GM12878 (cell line): ENCODE measurements at regions not wholly inside any gene's neighbourhood (a gene's known extent, or its start where the extent isn't known, plus 50 kb on each side); places are given as distances from the start of the nearest gene placed in this dataset.

Source experiments
- ATAC-seq: fragments of 200-7000 bp; cut with Tn5 transposase; 3 replicates; pipeline ENCODE4 v1.9.1; 2020; ENCODE audit warnings: mild to moderate bottlenecking, moderate library complexity
- BruUV-seq: library from RNA; stranded (reverse); fragments of 400-500 nt; replicated peaks from 2 replicates; lab custom pipeline; 2021; lab: Mats Ljungman, UMichigan
- CTCF ChIA-PET: fragments of 300-600 bp; sonication (Branson Sonifier 250); formaldehyde crosslinking; extraction: SDS; loops from one replicate; lab custom pipeline; 2021; ENCODE audit warnings: inconsistent platforms; lab: Yijun Ruan, JAX
- POLR2A ChIA-PET: fragments of 350-600 bp; formaldehyde crosslinking; extraction: SDS; loops from one replicate; lab custom pipeline; 2021; ENCODE audit warnings: inconsistent platforms; lab: Charles Lee
- RAD21 ChIA-PET: fragments of 300-600 bp; sonication (Branson Sonifier 250); formaldehyde crosslinking; loops from one replicate; lab custom pipeline; 2023; ENCODE audit warnings: antibody characterized with exemption; ENCODE audit not compliant: unreplicated experiment; lab: Charles Lee
- SMC1A ChIA-PET: fragments of 300-600 bp; sonication (Branson Sonifier 250); formaldehyde crosslinking; loops from one replicate; lab custom pipeline; 2023; ENCODE audit not compliant: unreplicated experiment, uncharacterized antibody; lab: Charles Lee
- DNase-seq: peaks from one replicate; pipeline ENCODE4 v3.0.0-alpha.2; 2011; ENCODE audit warnings: low read depth, low spot score
- FAIRE-seq: peaks from 3 replicates; lab custom pipeline; 2011; peaks lifted over from hg19 to GRCh38; lab: Jason Lieb, UNC
- H2AFZ ChIP-seq: 2 replicates; pipeline ENCODE4 v1.6.0; 2011; ENCODE audit warnings: low read depth, low read length, control low read depth; ENCODE audit not compliant: control insufficient read depth
- H3K27ac ChIP-seq: 2 replicates; pipeline ENCODE4 v1.5.1; 2011; ENCODE audit warnings: control low read depth; ENCODE audit not compliant: control insufficient read depth, insufficient read depth
- H3K27me3 ChIP-seq, 2 experiments: replicated peaks in 1 of 2; 2 replicates each; pipeline versions ENCODE4 v1.6.0 to v1.6.1; 2011; ENCODE audit warnings: low read length in 1 of 2; ENCODE audit not compliant: control insufficient read depth in 2 of 2, insufficient read depth in 2 of 2
- H3K36me3 ChIP-seq, 2 experiments: 2 replicates each; pipeline ENCODE4 v1.5.1; 2011; ENCODE audit warnings: low read length in 1 of 2; ENCODE audit not compliant: control insufficient read depth in 2 of 2, insufficient read depth in 2 of 2
- H3K4me1 ChIP-seq: 2 replicates; pipeline ENCODE4 v1.6.1; 2011; ENCODE audit warnings: mild to moderate bottlenecking, low read length, moderate library complexity, mixed read lengths; ENCODE audit not compliant: control insufficient read depth, insufficient read depth
- H3K4me2 ChIP-seq: 2 replicates; pipeline ENCODE4 v1.6.0; 2011; ENCODE audit warnings: control low read depth; ENCODE audit not compliant: control insufficient read depth, insufficient read depth
- H3K4me3 ChIP-seq: fragments of 200-600 bp; sonication (generic); 2 replicates; pipeline ENCODE4 v1.5.1; 2016
- H3K79me2 ChIP-seq: 2 replicates; pipeline ENCODE4 v1.6.0; 2011; ENCODE audit warnings: low read length; ENCODE audit not compliant: control insufficient read depth, insufficient read depth
- H3K9ac ChIP-seq: 2 replicates; pipeline ENCODE4 v1.8.0; 2011; ENCODE audit warnings: low read length, control low read depth, mixed read lengths; ENCODE audit not compliant: control insufficient read depth, insufficient read depth
- H3K9me3 ChIP-seq: replicated peaks from 3 replicates; pipeline ENCODE4 v1.5.1; 2011; ENCODE audit warnings: mild to moderate bottlenecking, low read length; ENCODE audit not compliant: control insufficient read depth, insufficient read depth
- H4K20me1 ChIP-seq: 2 replicates; pipeline ENCODE4 v1.6.0; 2011; ENCODE audit not compliant: control insufficient read depth, insufficient read depth
- BRCA1 ChIP-seq: IDR thresholded peaks from 2 replicates; pipeline ENCODE4 v1.6.1; 2011; ENCODE audit warnings: low read depth, low read length, improper control_type of control experiment
- E2F8 ChIP-seq: fragments of 450-650 bp; IDR thresholded peaks from 2 replicates; pipeline ENCODE4 v1.6.1; 2018; ENCODE audit warnings: mild to moderate bottlenecking, low read depth, moderate library complexity; ENCODE audit not compliant: partially characterized antibody
- KDM1A ChIP-seq: fragments of 200-600 bp; sonication (generic); IDR thresholded peaks from 2 replicates; pipeline ENCODE4 v1.6.1; 2016; ENCODE audit warnings: borderline replicate concordance
- MTA2 ChIP-seq: fragments of 450-650 bp; IDR thresholded peaks from 2 replicates; pipeline ENCODE4 v1.6.1; 2016; ENCODE audit warnings: low read depth, mild to moderate bottlenecking, moderate library complexity
- NFXL1 ChIP-seq: fragments of 450-650 bp; IDR thresholded peaks from 2 replicates; pipeline ENCODE4 v1.6.1; 2017; ENCODE audit warnings: antibody characterized with exemption, mild to moderate bottlenecking, borderline replicate concordance
- POLR2AphosphoS5 ChIP-seq: IDR thresholded peaks from 2 replicates; pipeline ENCODE4 v1.6.1; 2011; ENCODE audit warnings: mild to moderate bottlenecking, low read length, inconsistent platforms
- RUNX3 ChIP-seq: IDR thresholded peaks from 2 replicates; pipeline ENCODE4 v1.6.1; 2012; ENCODE audit warnings: low read length, inconsistent platforms
- TCF3 ChIP-seq: IDR thresholded peaks from 2 replicates; pipeline ENCODE4 v1.6.1; 2012; ENCODE audit warnings: low read depth, mild to moderate bottlenecking, low read length, borderline replicate concordance; ENCODE audit not compliant: insufficient read depth
- WGBS: methylation state at CpG from one replicate; pipeline ENCODE4 v1.1.6; 2016; ENCODE audit warnings: low lambda C conversion rate; ENCODE audit not compliant: insufficient replicate concordance, insufficient coverage; ENCODE audit errors: missing lambda C conversion rate; 5-methylcytosine and 5-hydroxymethylcytosine counted together
- in situ Hi-C: fragments of 300-500 bp; cut with MboI; formaldehyde crosslinking; loops from 9 replicates; pipeline ENCODE4 v1.14.3; 2018; ENCODE audit warnings: mixed read lengths
- intact Hi-C: fragments of 100-400 bp; cut with micrococcal nuclease; formaldehyde crosslinking; loops from one replicate; pipeline ENCODE4 v1.14.2; 2022; ENCODE audit not compliant: unreplicated experiment
- TF ChIP-seq, protein P1 (sequence below): IDR thresholded peaks from 2 replicates; pipeline ENCODE4 v1.6.1; 2012; ENCODE audit warnings: low read depth, low read length, improper control_type of control experiment

- CTCF ChIA-PET, result no interaction called here
- no peak for FAIRE-seq
Observed at GRCh38 chr1:239164451-239165180, 221.8 kb upstream of the CHRM3 start.

More at GRCh38 chr1:239164451-239165180, 221.8 kb upstream of the CHRM3 start:
- H3K4me1 ChIP-seq, result no peaks in the 10 kb centered on the region
- no peak overlapping the region for H3K4me2 ChIP-seq
- no peaks in the 10 kb centered on the region for H3K27me3 ChIP-seq
- WGBS, result 13% methylated on average over 4 of the region's 4 CpGs
- RAD21 ChIA-PET, result no interaction called here
- TF ChIP-seq RUNX3, result no peak
- no peak for TF ChIP-seq KDM1A
- TF ChIP-seq BRCA1, result no peak
- no peak for TF ChIP-seq MTA2
- no peak for TF ChIP-seq NFXL1
- no peak for TF ChIP-seq TCF3
- TF ChIP-seq POLR2AphosphoS5, result no peak
- TF ChIP-seq, protein P1, sequence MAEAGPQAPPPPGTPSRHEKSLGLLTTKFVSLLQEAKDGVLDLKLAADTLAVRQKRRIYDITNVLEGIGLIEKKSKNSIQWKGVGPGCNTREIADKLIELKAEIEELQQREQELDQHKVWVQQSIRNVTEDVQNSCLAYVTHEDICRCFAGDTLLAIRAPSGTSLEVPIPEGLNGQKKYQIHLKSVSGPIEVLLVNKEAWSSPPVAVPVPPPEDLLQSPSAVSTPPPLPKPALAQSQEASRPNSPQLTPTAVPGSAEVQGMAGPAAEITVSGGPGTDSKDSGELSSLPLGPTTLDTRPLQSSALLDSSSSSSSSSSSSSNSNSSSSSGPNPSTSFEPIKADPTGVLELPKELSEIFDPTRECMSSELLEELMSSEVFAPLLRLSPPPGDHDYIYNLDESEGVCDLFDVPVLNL, result no peak
- TF ChIP-seq E2F8, result no peak
- TF ChIP-seq, all 136 proteins: peak for 0
- POLR2A ChIA-PET, result no interaction called here
- H3K9me3 ChIP-seq, result no peaks in the 10 kb centered on the region; the same call in 2 of the 3 replicates
- H2AFZ ChIP-seq, result no peak overlapping the region
- in situ Hi-C loops (no loop called here), intact Hi-C loops (no loop called here)
- H4K20me1 ChIP-seq, result no peaks in the 10 kb centered on the region
- BruUV-seq, result no TSS peak
- SMC1A ChIA-PET, result no interaction called here
- ATAC-seq (no peak), DNase-seq (no peak)
- H3K36me3 ChIP-seq, result no peaks in the 10 kb centered on the region
- no peaks in the 10 kb centered on the region for H3K79me2 ChIP-seq
- H3K4me3 ChIP-seq, result no peak overlapping the region
- H3K9ac ChIP-seq, result no peak overlapping the region
- no peak overlapping the region for H3K27ac ChIP-seq
